OCI-M1 (cell line): ENCODE measurements at regions not wholly inside any gene's neighbourhood (a gene's known extent, or its start where the extent isn't known, plus 50 kb on each side); places are given as distances from the start of the nearest gene placed in this dataset.
"Not testable (repeated sequence)": the region's sequence is repeated elsewhere in the genome, so short reads cannot be mapped to it uniquely, and the experiment has no call there.

ENCODE experiments used
- DNase-seq: peaks from one replicate; lab custom pipeline; 2025; lab: John Stamatoyannopoulos, UW

DNA sequence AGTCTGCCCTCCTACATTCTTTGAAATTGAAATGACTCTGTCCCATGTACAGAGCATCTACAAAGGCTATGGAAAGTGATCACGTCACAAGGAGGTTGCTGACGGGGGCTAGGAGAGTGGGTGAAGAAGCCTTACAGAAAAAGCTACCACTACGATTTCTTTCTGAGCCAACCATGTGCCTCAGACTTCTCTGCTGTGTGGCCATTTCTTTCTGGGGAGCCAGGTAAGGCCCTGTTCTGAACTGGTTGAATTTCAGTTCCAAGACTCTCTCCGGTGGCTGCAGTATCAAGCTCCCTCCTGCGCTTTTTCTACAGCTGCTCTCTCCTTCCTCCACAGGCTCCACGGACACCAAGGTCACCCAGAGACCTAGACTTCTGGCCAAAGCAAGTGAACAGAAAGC, 112.5 kb upstream of the PRSS1 start:
- DNase-seq: no peak

DNA sequence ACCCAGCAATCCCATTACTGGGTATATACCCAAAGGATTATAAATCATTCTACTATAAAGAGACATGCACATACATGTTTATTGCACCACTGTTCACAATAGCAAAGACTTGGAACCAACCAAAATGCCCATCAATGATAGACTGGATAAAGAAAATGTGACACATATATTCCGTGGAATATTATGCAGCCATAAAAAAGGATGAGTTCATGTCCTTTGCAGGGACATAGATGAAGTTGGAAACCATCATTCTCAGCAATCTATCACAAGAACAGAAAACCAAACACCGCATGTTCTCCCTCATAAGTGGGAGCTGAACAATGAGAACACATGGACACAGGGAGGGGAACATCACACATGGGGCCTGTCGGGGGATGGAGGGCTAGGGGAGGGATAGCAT, 113.2 kb upstream of the PRSS1 start:
- not testable (repeated sequence) for DNase-seq

- DNase-seq: peak; percentile 68
These were observed 116.8 kb upstream of the PRSS1 start for GRCh38 chr7:142632271-142633134.

DNA sequence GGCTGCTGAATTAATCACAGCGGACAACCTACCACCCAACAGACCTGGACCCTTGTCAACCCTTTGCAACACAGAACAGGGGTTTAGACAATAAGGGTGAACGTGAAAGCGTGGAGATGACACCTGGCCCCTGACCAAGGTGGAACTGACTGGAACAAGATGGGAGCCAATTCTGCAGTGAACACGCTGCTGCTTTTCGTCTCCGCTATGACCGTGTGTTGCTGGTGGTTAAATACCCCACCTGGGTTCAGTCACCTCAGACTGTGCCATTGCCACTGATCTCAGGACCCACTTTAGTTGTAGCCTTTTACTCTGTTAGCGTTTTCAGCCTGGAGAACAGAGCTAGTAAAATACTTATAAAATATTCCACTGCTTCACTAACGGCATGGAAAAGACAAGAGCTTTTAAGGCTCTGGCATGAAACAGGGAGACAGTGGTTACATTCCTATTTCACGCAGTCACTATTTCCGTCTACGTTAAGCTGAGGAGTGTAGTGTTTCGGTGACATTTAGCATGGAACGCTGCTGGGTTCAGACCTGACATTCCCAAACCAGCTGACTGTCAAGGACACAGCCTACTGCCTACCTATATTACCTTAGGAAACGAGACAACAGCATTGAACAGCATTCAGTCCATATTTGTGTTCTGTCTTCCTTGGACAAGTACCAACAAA, 119.5 kb upstream of the PRSS1 start:
- DNase-seq: no peak

- no peak for DNase-seq
These were observed 120.3 kb upstream of the PRSS1 start for GRCh38 chr7:142628945-142629344.

- DNase-seq: not testable (repeated sequence)
These were observed 122.0 kb upstream of the PRSS1 start for GRCh38 chr7:142627223-142627622.

DNA sequence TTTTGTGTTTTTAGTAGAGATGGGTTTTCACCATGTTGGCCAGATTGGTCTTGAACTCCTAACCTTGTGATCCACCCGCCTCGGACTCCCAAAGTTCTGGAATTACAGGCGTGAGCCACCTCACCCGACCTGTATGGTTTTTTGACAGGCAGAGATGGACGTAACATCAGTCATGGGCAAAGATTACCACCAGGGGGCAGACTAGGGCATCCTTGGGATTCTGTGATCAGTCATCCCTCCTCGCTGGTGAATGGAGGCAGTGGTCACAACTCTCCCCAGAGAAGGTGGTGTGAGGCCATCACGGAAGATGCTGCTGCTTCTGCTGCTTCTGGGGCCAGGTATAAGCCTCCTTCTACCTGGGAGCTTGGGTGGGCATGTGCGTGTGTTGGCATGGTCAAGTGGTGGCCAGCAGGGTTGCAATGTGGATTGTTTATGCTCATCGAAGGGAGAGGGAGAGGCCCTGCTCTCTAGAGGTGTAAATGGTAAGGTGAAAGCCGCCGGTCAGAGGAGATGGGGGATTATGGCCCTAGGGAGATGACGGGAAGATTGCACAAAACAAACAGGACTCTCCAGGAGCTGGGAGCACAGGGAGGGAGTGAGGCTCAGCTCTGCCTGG, 122.7 kb upstream of the PRSS1 start:
- peak; percentile 61 for DNase-seq

- not testable (repeated sequence) for DNase-seq
These were observed 124.1 kb upstream of the PRSS1 start for GRCh38 chr7:142625216-142625615.

DNA sequence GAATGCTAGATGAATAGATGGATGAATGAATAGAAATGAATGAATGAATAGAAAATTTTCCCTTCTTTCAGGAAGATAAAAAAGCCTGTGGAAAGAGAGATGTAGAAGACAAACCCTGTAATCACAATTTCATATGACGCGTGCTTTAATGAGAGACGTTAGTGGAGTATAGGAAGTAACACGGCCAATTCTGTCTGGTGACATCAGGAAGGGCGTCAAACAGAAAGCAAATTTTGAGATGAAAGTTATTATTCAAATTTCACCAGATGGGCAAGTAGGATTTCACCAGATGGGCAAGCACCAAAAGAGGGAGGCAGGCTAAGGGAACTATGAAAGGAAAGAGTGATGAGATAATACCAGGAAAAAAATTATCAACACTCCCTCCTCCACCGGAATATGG, 128.9 kb upstream of the PRSS1 start:
- DNase-seq: no peak

DNA sequence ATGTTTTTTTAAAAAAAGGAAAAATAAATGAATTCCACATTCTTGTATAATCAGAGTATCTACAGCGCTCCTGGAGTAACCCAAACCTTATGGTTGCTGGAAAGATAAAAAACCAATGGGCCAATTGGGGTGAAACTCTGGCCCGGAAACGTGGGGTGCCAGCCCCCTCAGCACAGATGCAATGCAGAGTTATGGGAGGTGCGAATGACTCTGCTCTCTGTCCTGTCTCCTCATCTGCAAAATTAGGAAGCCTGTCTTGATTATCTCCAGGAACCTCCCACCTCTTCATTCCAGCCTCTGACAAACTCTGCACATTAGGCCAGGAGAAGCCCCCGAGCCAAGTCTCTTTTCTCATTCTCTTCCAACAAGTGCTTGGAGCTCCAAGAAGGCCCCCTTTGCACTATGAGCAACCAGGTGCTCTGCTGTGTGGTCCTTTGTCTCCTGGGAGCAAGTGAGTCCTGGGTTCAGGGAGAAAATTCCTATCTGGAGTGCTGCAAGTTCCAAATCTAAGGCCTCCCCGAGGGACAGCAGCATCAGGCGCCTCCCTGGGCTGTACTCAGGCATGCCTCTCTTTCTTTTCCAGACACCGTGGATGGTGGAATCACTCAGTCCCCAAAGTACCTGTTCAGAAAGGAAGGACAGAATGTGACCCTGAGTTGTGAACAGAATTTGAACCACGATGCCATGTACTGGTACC, 130.5 kb upstream of the PRSS1 start:
- no peak for DNase-seq

DNA sequence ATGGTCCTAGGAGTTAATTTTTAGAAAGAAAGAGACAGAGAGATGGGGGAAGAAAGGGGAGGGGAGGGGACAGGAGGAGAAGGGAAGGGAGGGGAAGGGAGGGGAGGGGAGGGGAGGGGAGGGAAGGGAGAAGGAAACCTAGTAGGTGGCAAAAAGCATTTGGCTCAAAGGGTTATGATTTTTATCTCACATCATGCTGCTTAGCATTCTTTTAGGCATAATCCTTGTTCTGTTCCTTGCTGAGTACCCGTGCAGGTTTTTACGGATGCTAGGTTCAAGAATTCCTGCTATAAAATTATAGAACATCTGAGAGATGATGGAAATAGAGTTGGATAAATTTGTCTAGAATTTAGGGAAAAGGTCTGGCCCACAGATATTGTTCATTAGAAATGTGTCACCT, 132.4 kb upstream of the PRSS1 start:
- DNase-seq: no peak

GRCh38 chr7:142616121-142616643, 133.1 kb upstream of the PRSS1 start:
- no peak for DNase-seq

GRCh38 chr7:142615508-142615907, 133.8 kb upstream of the PRSS1 start:
- DNase-seq: no peak

- DNase-seq: no peak
These were observed 135.2 kb upstream of the PRSS1 start for GRCh38 chr7:142614116-142614515.

GRCh38 chr7:142612237-142612881, 136.9 kb upstream of the PRSS1 start:
- DNase-seq: no peak

GRCh38 chr7:142611566-142612236, 137.6 kb upstream of the PRSS1 start:
- no peak for DNase-seq

- DNase-seq: peak; percentile 2
These were observed 140.4 kb upstream of the PRSS1 start for GRCh38 chr7:142608630-142609428.

DNA sequence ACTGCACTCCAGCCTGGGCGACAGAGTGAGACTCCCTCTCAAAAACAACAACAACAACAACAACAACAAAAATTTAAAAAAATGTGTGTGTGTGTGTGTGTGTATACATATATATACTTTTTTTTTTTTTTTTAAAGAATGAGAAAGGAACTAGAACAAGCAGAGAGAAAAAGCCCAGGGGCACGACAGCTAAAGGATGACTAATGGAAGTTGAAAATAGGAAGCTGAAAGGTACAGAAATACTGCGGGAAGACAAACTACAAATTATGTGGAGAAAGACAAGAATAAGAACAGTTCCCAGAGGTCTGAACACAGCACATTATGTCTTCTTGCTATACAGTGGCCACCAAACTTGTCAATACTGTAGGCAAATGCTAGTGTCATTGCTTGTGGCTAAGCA, 141.9 kb upstream of the PRSS1 start:
- no peak for DNase-seq

- no peak for DNase-seq
These were observed 143.2 kb upstream of the PRSS1 start for GRCh38 chr7:142606081-142606480.

DNA sequence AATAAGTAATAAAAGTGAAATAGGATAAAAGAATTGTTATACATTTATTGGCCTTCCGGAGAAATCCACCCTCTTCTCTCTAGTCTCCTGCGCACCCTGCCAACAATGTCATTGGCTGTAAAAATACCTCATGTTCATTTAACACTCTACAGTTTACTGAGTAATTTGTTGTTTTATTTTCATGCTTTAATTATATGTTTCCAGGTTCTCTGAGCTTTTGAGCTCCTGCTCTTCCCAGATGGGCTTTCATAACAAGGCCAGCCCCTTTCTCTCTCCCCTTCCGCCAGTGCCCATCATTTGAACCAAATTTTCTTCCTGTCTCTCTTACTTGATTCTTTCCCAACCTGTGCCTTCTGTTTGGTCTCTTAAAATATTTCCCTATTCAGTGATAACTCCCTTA, 144.6 kb upstream of the PRSS1 start:
- DNase-seq: no peak
